K562 (cell line): ENCODE measurements at regions not wholly inside any gene's neighbourhood (a gene's known extent, or its start where the extent isn't known, plus 50 kb on each side); places are given as distances from the start of the nearest gene placed in this dataset.

Experiments
- ATAC-seq: fragments of 200-7000 bp; cut with Tn5 transposase; 3 replicates; pipeline ENCODE4 v1.9.1; 2020; ENCODE audit warnings: moderate library complexity
- BruUV-seq: library from RNA; stranded (reverse); fragments of 400-500 nt; replicated peaks from 2 replicates; lab custom pipeline; 2021; lab: Mats Ljungman, UMichigan
- CTCF ChIA-PET: fragments of 300-600 bp; formaldehyde crosslinking; extraction: SDS; loops from one replicate; lab custom pipeline; 2021; ENCODE audit warnings: low intra/inter-chr PET ratio; lab: Yijun Ruan, JAX
- POLR2A ChIA-PET: fragments of 300-600, 350-650 bp; sonication (Branson Sonifier 250); formaldehyde crosslinking; extraction: SDS; loops from one replicate; lab custom pipeline; 2021; ENCODE audit warnings: antibody characterized with exemption, inconsistent platforms; lab: Yijun Ruan, JAX
- DNase-seq, 4 experiments: peaks; one replicate each; pipeline versions ENCODE4 v3.0.0 to v3.0.0-alpha.2; 2011 to 2018; ENCODE audit warnings: low spot score in 3 of 4, mixed read lengths in 3 of 4; ENCODE audit errors: extremely low read depth in 1 of 4
- FAIRE-seq: peaks from 2 replicates; lab custom pipeline; 2011; peaks lifted over from hg19 to GRCh38; lab: Jason Lieb, UNC
- H2AFZ ChIP-seq: 2 replicates; pipeline ENCODE4 v1.6.0; 2011; ENCODE audit warnings: low read depth, low read length, control low read depth, inconsistent platforms
- H3K27ac ChIP-seq: fragments of 200-600 bp; 3 replicates; pipeline ENCODE4 v1.8.0; 2011; ENCODE audit warnings: low read depth, mild to moderate bottlenecking, control low read depth, inconsistent platforms, low read length, moderate library complexity, mixed read lengths; ENCODE audit errors: extremely low read depth
- H3K27me3 ChIP-seq, 2 experiments: fragments of 300-600 bp in 1 of 2; 2 replicates in 1 of 2; 3 replicates in 1 of 2; pipeline versions ENCODE4 v1.6.0 to v1.8.0; 2011; ENCODE audit warnings: inconsistent platforms in 2 of 2, low read length in 2 of 2, mild to moderate bottlenecking in 1 of 2, mixed read lengths in 1 of 2, moderate library complexity in 1 of 2; ENCODE audit not compliant: control insufficient read depth in 2 of 2, insufficient read depth in 2 of 2
- H3K36me3 ChIP-seq: fragments of 300-600 bp; 3 replicates; pipeline ENCODE4 v1.8.0; 2011; ENCODE audit warnings: mild to moderate bottlenecking, low read length, inconsistent platforms; ENCODE audit not compliant: control insufficient read depth, insufficient read depth
- H3K4me1 ChIP-seq, 2 experiments: fragments of 200-600 bp in 1 of 2; replicated peaks in 1 of 2; 2 replicates in 1 of 2; 3 replicates in 1 of 2; pipeline versions ENCODE4 v1.5.1 to v1.8.0; 2011; ENCODE audit warnings: inconsistent platforms in 2 of 2, low read length in 2 of 2, mild to moderate bottlenecking in 1 of 2, mixed read lengths in 1 of 2, moderate library complexity in 1 of 2; ENCODE audit not compliant: control insufficient read depth in 2 of 2, insufficient read depth in 2 of 2
- H3K4me2 ChIP-seq: 2 replicates; pipeline ENCODE4 v1.6.1; 2011; ENCODE audit warnings: low read length, control low read depth, inconsistent platforms, mixed read lengths; ENCODE audit not compliant: insufficient read depth
- H3K4me3 ChIP-seq: fragments of 200-600 bp; sonication (generic), shearing (Covaris generic); 2 replicates; pipeline ENCODE4 v1.5.1; 2016; ENCODE audit warnings: control low read depth, inconsistent platforms
- H3K79me2 ChIP-seq: fragments of 200-600 bp; 3 replicates; pipeline ENCODE4 v1.8.0; 2011; ENCODE audit warnings: low read length, inconsistent platforms; ENCODE audit not compliant: control insufficient read depth, insufficient read depth
- H3K9ac ChIP-seq, 2 experiments: 2 replicates each; pipeline versions ENCODE4 v1.6.0 to v1.6.1; 2011; ENCODE audit warnings: low read depth in 2 of 2, low read length in 2 of 2, control low read depth in 1 of 2, inconsistent platforms in 1 of 2, mild to moderate bottlenecking in 1 of 2, mixed read lengths in 1 of 2; ENCODE audit not compliant: insufficient read depth in 1 of 2
- H3K9me1 ChIP-seq: one replicate; pipeline ENCODE4 v1.6.0; 2011; ENCODE audit warnings: inconsistent platforms, mild to moderate bottlenecking, low read length, moderate library complexity; ENCODE audit not compliant: control insufficient read depth, insufficient read depth
- H3K9me3 ChIP-seq: replicated peaks from 2 replicates; pipeline ENCODE4 v1.5.1; 2011; ENCODE audit warnings: low read depth, low read length, inconsistent platforms; ENCODE audit not compliant: control insufficient read depth, insufficient read depth
- H4K20me1 ChIP-seq: replicated peaks from 2 replicates; pipeline ENCODE4 v1.6.1; 2011; ENCODE audit warnings: low read length, inconsistent platforms, mixed read lengths; ENCODE audit not compliant: control insufficient read depth, insufficient read depth
- RFX1 ChIP-seq: fragments of 450-650 bp; IDR thresholded peaks from 2 replicates; pipeline ENCODE4 v1.6.1; 2016; ENCODE audit warnings: mild to moderate bottlenecking, moderate library complexity
- ZNF778 ChIP-seq: fragments of 450-650 bp; formaldehyde crosslinking; IDR thresholded peaks from 2 replicates; pipeline ENCODE4 v1.4.0; 2020; ENCODE audit warnings: mild to moderate bottlenecking, moderate library complexity
- WGBS: fragments of 100-300 bp; shearing (Covaris generic); methylation state at CpG from one replicate; pipeline ENCODE4 v1.1.6; 2016; ENCODE audit warnings: low coverage, mixed read lengths; ENCODE audit not compliant: insufficient coverage; ENCODE audit errors: missing lambda C conversion rate; 5-methylcytosine and 5-hydroxymethylcytosine counted together
- in situ Hi-C: fragments of 300-500 bp; cut with MboI; formaldehyde crosslinking; loops from 4 replicates; pipeline ENCODE4 v1.15.0; 2018; ENCODE audit warnings: inconsistent platforms, mixed read lengths
- intact Hi-C: fragments of 100-400 bp; cut with micrococcal nuclease; formaldehyde crosslinking; loops from 2 replicates; pipeline ENCODE4 v1.14.2; 2022
- TF ChIP-seq, protein P1 (sequence below): sonication (generic); formaldehyde crosslinking; IDR thresholded peaks from 2 replicates; pipeline ENCODE4 v1.8.0; 2022; ENCODE audit warnings: mild to moderate bottlenecking, missing genetic modification reagents

DNA sequence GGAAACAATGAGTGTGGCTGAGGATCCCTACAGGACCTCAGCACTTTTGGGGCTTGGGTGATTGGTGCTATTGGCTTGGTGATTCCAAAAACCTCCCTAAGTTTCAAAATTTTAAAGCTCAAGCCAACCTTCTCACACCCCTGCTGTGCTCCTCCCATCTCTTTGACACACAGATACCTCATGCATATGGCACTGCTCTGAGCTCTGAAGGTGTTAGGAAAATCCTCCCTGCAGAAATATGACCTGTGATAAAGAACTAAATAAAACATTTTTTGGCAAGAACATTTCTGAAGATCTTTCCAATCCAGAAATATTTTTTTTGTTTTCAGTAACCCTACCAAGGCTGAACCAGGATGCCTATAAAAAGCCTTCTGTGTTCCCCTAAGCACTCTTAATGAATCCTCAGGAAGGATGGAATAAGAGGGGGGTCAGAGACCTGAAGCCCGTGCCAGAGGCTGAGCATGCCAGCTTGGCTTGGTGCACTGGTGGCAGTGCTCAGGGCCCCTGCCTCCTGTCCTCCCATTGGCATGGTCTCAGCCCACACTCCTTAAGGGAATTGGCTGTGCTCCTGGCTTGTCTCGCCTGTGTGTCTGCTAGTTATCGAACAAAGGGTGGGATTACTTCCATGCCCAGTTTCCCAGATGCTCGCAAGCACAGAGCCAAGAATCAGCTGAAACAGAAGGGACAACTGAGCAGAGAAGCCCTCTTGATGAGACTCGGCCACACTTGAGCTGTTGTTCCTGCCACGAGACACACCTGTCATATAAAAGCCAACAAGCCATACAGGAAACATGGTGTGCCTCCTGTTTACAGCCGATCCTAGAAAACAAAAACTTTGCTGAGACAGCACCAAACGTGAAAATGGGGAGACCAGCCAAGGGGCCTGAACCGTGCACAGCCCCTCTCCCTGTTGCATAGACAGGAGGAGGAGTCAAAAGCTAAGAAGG lies 132.7 kb upstream of the EEA1 start:
- Histone ChIP-seq H2AFZ (no peak overlapping the region), H3K27me3 (peaks cover 9 to 23% of the 10 kb centered on the region in 2 experiments), H3K79me2 (no peaks in the 10 kb centered on the region), H3K4me3 (no peak overlapping the region), H3K9ac (no peak overlapping the region), H3K27ac (no peak overlapping the region), H3K9me1 (no peaks in the 10 kb centered on the region), H3K36me3 (no peaks in the 10 kb centered on the region), H3K4me1 (peaks cover 0 to 4% of the 10 kb centered on the region in 2 experiments; a peak in 1 of 5 replicates), H3K9me3 (no peaks in the 10 kb centered on the region), H3K4me2 (no peak overlapping the region), H4K20me1 (no peaks in the 10 kb centered on the region)
- no peak for TF ChIP-seq ZNF778 (CRISPR knock-in tag)
- TF ChIP-seq, protein P1, sequence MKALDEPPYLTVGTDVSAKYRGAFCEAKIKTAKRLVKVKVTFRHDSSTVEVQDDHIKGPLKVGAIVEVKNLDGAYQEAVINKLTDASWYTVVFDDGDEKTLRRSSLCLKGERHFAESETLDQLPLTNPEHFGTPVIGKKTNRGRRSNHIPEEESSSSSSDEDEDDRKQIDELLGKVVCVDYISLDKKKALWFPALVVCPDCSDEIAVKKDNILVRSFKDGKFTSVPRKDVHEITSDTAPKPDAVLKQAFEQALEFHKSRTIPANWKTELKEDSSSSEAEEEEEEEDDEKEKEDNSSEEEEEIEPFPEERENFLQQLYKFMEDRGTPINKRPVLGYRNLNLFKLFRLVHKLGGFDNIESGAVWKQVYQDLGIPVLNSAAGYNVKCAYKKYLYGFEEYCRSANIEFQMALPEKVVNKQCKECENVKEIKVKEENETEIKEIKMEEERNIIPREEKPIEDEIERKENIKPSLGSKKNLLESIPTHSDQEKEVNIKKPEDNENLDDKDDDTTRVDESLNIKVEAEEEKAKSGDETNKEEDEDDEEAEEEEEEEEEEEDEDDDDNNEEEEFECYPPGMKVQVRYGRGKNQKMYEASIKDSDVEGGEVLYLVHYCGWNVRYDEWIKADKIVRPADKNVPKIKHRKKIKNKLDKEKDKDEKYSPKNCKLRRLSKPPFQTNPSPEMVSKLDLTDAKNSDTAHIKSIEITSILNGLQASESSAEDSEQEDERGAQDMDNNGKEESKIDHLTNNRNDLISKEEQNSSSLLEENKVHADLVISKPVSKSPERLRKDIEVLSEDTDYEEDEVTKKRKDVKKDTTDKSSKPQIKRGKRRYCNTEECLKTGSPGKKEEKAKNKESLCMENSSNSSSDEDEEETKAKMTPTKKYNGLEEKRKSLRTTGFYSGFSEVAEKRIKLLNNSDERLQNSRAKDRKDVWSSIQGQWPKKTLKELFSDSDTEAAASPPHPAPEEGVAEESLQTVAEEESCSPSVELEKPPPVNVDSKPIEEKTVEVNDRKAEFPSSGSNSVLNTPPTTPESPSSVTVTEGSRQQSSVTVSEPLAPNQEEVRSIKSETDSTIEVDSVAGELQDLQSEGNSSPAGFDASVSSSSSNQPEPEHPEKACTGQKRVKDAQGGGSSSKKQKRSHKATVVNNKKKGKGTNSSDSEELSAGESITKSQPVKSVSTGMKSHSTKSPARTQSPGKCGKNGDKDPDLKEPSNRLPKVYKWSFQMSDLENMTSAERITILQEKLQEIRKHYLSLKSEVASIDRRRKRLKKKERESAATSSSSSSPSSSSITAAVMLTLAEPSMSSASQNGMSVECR, result no peak
- TF ChIP-seq RFX1, result peak; percentile 64; the same call in 1 of the 2 replicates
- BruUV-seq, result no TSS peak
- intact Hi-C loops, result no loop called here
- in situ Hi-C loops, result no loop called here
- peak; percentile 61 for FAIRE-seq
- ChIA-PET CTCF (interaction anchor here (0.5 kb wide), 1 partner anchor 85 kb away, joined by 3 read pairs; no protein-coding TSS in a partner anchor), POLR2A (interaction anchor here (1.1 kb wide), 1 partner anchor 18 kb away, joined by 4 read pairs; no protein-coding TSS in a partner anchor)
- WGBS, result 2% methylated on average over 9 of the region's 9 CpGs
- no peak for ATAC-seq
- no peak for DNase-seq
